ENCODE measurements at regions not wholly inside any gene's neighbourhood (a gene's known extent, or its start where the extent isn't known, plus 50 kb on each side); places are given as distances from the start of the nearest gene placed in this dataset.

- TF ChIP-seq CTCF (IDR thresholded peaks at IDR 0.05), result no peak
- no peak for TF ChIP-seq POLR2AphosphoS5 (IDR thresholded peaks at IDR 0.05)
- no peak for TF ChIP-seq POLR2A (IDR thresholded peaks at IDR 0.05)
Observed at GRCh38 chr2:144290276-144290675, 229.6 kb downstream of the ZEB2 start.
